Activated naive CD8-positive, alpha-beta T cell treated with anti-CD3 and anti-CD28 coated beads, Interleukin-2, amount 50 U/mL, for 24 hours (primary cell): ENCODE measurements at regions not wholly inside any gene's neighbourhood (a gene's known extent, or its start where the extent isn't known, plus 50 kb on each side); places are given as distances from the start of the nearest gene placed in this dataset.

Experiments
- ATAC-seq: fragments of 150-1000 bp; cut with Tn5 transposase; one replicate; pipeline ENCODE4 v1.10.0; 2021
- DNase-seq: peaks from one replicate; pipeline ENCODE4 v3.0.0; 2021
- H3K27ac Mint-ChIP-seq: one replicate; pipeline ENCODE4 v1.8.0; 2021; ENCODE audit warnings: mild to moderate bottlenecking, mixed read lengths
- H3K27me3 Mint-ChIP-seq: one replicate; pipeline ENCODE4 v1.8.0; 2021; ENCODE audit warnings: mixed read lengths
- H3K36me3 Mint-ChIP-seq: one replicate; pipeline ENCODE4 v1.8.0; 2021; ENCODE audit warnings: low read depth, mixed read lengths
- H3K4me1 Mint-ChIP-seq: one replicate; pipeline ENCODE4 v1.8.0; 2021; ENCODE audit warnings: mixed read lengths
- H3K4me3 Mint-ChIP-seq: one replicate; pipeline ENCODE4 v1.8.0; 2021; ENCODE audit warnings: mild to moderate bottlenecking, moderate library complexity, mixed read lengths
- H3K9me3 Mint-ChIP-seq: one replicate; pipeline ENCODE4 v1.8.0; 2021; ENCODE audit warnings: mixed read lengths

- ATAC-seq, result no peak
- Mint-ChIP-seq H3K4me3 (no peak overlapping the region), H3K4me1 (no peaks in the 10 kb centered on the region), H3K27me3 (peaks cover 2% of the 10 kb centered on the region), H3K27ac (no peak overlapping the region), H3K9me3 (no peaks in the 10 kb centered on the region), H3K36me3 (no peaks in the 10 kb centered on the region)
- DNase-seq, result no peak
These were observed 269.5 kb downstream of the ALDH8A1 start for GRCh38 chr6:134680433-134680832.

- H3K27ac Mint-ChIP-seq, result no peak overlapping the region
- no peaks in the 10 kb centered on the region for H3K36me3 Mint-ChIP-seq
- no peaks in the 10 kb centered on the region for H3K4me1 Mint-ChIP-seq
- no peaks in the 10 kb centered on the region for H3K9me3 Mint-ChIP-seq
- H3K27me3 Mint-ChIP-seq, result no peaks in the 10 kb centered on the region
- ATAC-seq (no peak), DNase-seq (no peak)
- H3K4me3 Mint-ChIP-seq, result no peak overlapping the region
These were observed 269.9 kb downstream of the ALDH8A1 start for GRCh38 chr6:134680021-134680420.

GRCh38 chr6:134678436-134678889 lies 271.4 kb downstream of the ALDH8A1 start:
- H3K27me3 Mint-ChIP-seq, result no peaks in the 10 kb centered on the region
- H3K27ac Mint-ChIP-seq, result no peak overlapping the region
- no peak for ATAC-seq
- H3K4me3 Mint-ChIP-seq, result no peak overlapping the region
- no peaks in the 10 kb centered on the region for H3K36me3 Mint-ChIP-seq
- no peak for DNase-seq
- H3K4me1 Mint-ChIP-seq, result peaks cover 2% of the 10 kb centered on the region
- H3K9me3 Mint-ChIP-seq, result no peaks in the 10 kb centered on the region

- H3K9me3 Mint-ChIP-seq, result no peaks in the 10 kb centered on the region
- H3K4me1 Mint-ChIP-seq, result peaks cover 8% of the 10 kb centered on the region
- H3K27me3 Mint-ChIP-seq, result no peaks in the 10 kb centered on the region
- no peaks in the 10 kb centered on the region for H3K36me3 Mint-ChIP-seq
- H3K4me3 Mint-ChIP-seq, result no peak overlapping the region
- ATAC-seq, result no peak
- no peak for DNase-seq
- no peak overlapping the region for H3K27ac Mint-ChIP-seq
These were observed 273.3 kb downstream of the ALDH8A1 start for GRCh38 chr6:134676307-134677281.

DNA sequence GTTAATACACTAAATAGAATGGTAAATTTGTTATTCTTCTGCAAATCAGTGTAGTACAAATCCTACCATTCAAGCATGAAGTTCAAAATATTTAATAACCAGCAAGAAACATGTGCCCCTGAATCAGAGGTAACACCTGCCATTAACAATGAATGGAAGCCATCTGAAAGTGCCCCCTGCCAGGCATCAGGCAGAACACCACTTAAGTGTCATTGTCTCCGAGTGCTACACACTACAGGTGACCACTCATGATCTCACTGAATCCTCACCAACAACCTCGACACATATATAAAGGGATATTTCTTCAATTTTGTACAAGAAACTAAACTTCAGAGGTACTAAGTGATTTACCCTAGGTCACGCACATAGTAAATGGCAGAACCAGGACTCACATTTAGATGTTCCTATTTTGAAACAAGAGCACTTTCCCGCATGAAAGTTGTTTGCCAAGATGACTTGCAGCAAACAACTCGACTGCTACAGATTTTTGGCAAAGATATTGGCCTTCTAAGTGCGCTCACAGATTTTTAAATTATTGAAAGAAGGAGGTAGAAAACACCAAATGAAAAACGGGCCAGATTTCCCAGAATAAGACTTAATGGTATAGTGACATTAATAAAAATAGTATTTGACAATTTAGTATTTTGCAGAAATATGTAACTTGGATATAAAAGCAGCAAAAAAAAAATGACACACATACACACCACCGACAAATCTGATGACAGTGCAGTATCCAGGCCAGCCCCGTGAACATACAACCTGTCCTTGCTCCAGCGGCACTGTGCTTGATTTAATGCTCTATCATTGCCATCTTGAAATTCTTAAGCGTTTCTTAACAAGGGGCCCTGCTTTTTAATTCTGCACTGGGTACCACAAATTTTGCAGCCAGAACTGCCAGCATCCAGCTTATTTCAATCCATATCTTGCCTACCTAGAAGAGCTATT lies 274.5 kb downstream of the ALDH8A1 start:
- Mint-ChIP-seq H3K4me1 (peaks cover 8% of the 10 kb centered on the region), H3K4me3 (no peak overlapping the region), H3K36me3 (no peaks in the 10 kb centered on the region), H3K27me3 (no peaks in the 10 kb centered on the region), H3K9me3 (no peaks in the 10 kb centered on the region), H3K27ac (no peak overlapping the region)
- DNase-seq (no peak), ATAC-seq (no peak)

- H3K27me3 Mint-ChIP-seq, result no peaks in the 10 kb centered on the region
- DNase-seq (no peak), ATAC-seq (no peak)
- H3K27ac Mint-ChIP-seq, result no peak overlapping the region
- H3K36me3 Mint-ChIP-seq, result no peaks in the 10 kb centered on the region
- no peak overlapping the region for H3K4me3 Mint-ChIP-seq
- no peaks in the 10 kb centered on the region for H3K9me3 Mint-ChIP-seq
- H3K4me1 Mint-ChIP-seq, result peaks cover 8% of the 10 kb centered on the region
These were observed 275.3 kb downstream of the ALDH8A1 start for GRCh38 chr6:134674562-134674961.

GRCh38 chr6:134669485-134669884 lies 280.4 kb downstream of the ALDH8A1 start:
- DNase-seq (no peak), ATAC-seq (no peak)
- Mint-ChIP-seq H3K9me3 (no peaks in the 10 kb centered on the region), H3K27me3 (no peaks in the 10 kb centered on the region), H3K36me3 (no peaks in the 10 kb centered on the region), H3K4me3 (no peak overlapping the region), H3K27ac (no peak overlapping the region), H3K4me1 (peaks cover 8% of the 10 kb centered on the region)

- Mint-ChIP-seq H3K4me1 (no peaks in the 10 kb centered on the region), H3K36me3 (no peaks in the 10 kb centered on the region), H3K4me3 (no peak overlapping the region), H3K9me3 (no peaks in the 10 kb centered on the region), H3K27me3 (no peaks in the 10 kb centered on the region), H3K27ac (no peak overlapping the region)
- DNase-seq (no peak), ATAC-seq (no peak)
These were observed 282.8 kb downstream of the ALDH8A1 start for GRCh38 chr6:134667111-134667510.

GRCh38 chr6:134666125-134666524 lies 283.8 kb downstream of the ALDH8A1 start:
- no peak overlapping the region for H3K27ac Mint-ChIP-seq
- DNase-seq, result no peak
- H3K36me3 Mint-ChIP-seq, result no peaks in the 10 kb centered on the region
- H3K4me1 Mint-ChIP-seq, result no peaks in the 10 kb centered on the region
- no peak for ATAC-seq
- no peaks in the 10 kb centered on the region for H3K9me3 Mint-ChIP-seq
- H3K4me3 Mint-ChIP-seq, result no peak overlapping the region
- no peaks in the 10 kb centered on the region for H3K27me3 Mint-ChIP-seq

- no peaks in the 10 kb centered on the region for H3K9me3 Mint-ChIP-seq
- H3K36me3 Mint-ChIP-seq, result no peaks in the 10 kb centered on the region
- no peak for ATAC-seq
- H3K4me1 Mint-ChIP-seq, result no peaks in the 10 kb centered on the region
- H3K27me3 Mint-ChIP-seq, result no peaks in the 10 kb centered on the region
- no peak overlapping the region for H3K4me3 Mint-ChIP-seq
- DNase-seq, result no peak
- no peak overlapping the region for H3K27ac Mint-ChIP-seq
These were observed 284.7 kb downstream of the ALDH8A1 start for GRCh38 chr6:134665029-134665723.

- no peak overlapping the region for H3K4me3 Mint-ChIP-seq
- no peak overlapping the region for H3K27ac Mint-ChIP-seq
- H3K36me3 Mint-ChIP-seq, result no peaks in the 10 kb centered on the region
- no peak for ATAC-seq
- H3K9me3 Mint-ChIP-seq, result no peaks in the 10 kb centered on the region
- DNase-seq, result no peak
- no peaks in the 10 kb centered on the region for H3K27me3 Mint-ChIP-seq
- no peaks in the 10 kb centered on the region for H3K4me1 Mint-ChIP-seq
These were observed 285.9 kb downstream of the ALDH8A1 start for GRCh38 chr6:134663800-134664535.

DNA sequence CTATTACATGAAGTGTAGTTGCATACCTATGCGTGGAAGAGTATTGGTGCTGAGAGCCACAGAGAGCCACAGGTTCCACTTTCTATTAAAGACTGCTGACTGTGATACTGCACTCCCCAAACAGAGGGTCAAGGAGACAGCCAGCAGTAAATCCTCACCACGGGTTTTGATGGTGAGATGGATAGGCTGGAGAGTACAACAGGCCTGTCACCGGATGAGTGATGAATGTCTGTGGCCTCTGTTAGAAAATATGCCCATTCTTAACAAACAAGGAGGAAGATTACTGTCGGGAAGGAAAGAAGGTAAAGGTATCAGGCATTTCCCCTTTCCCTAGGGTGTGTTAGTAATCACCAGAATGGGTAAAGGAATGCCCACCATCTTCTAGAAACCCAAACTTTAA lies 286.5 kb downstream of the ALDH8A1 start:
- Mint-ChIP-seq H3K36me3 (no peaks in the 10 kb centered on the region), H3K4me1 (no peaks in the 10 kb centered on the region), H3K4me3 (no peak overlapping the region), H3K27me3 (no peaks in the 10 kb centered on the region), H3K9me3 (no peaks in the 10 kb centered on the region), H3K27ac (no peak overlapping the region)
- ATAC-seq, result no peak
- no peak for DNase-seq

- no peaks in the 10 kb centered on the region for H3K36me3 Mint-ChIP-seq
These were observed 287.7 kb downstream of the ALDH8A1 start for GRCh38 chr6:134662077-134662700.

More at GRCh38 chr6:134662077-134662700, 287.7 kb downstream of the ALDH8A1 start:
- Mint-ChIP-seq H3K9me3 (no peaks in the 10 kb centered on the region), H3K27me3 (no peaks in the 10 kb centered on the region), H3K4me3 (no peak overlapping the region), H3K27ac (no peak overlapping the region), H3K4me1 (no peaks in the 10 kb centered on the region)
- ATAC-seq, result no peak
- DNase-seq, result no peak
